HEK293 (cell line): ENCODE measurements at regions not wholly inside any gene's neighbourhood (a gene's known extent, or its start where the extent isn't known, plus 50 kb on each side); places are given as distances from the start of the nearest gene placed in this dataset.

Experiments
- BCL11A ChIP-seq: fragments of 450-650 bp; formaldehyde crosslinking; IDR thresholded peaks from 2 replicates; pipeline ENCODE4 v1.5.1; 2016; ENCODE audit warnings: low read depth, missing biosample characterization, missing genetic modification characterization
- CTCF ChIP-seq: fragments of 450-650 bp; formaldehyde crosslinking; IDR thresholded peaks from 2 replicates; pipeline ENCODE4 v1.5.1; 2016; ENCODE audit warnings: missing biosample characterization, missing genetic modification characterization
- GLI4 ChIP-seq: fragments of 450-650 bp; formaldehyde crosslinking; IDR thresholded peaks from 2 replicates; pipeline ENCODE4 v1.5.1; 2016; ENCODE audit warnings: missing biosample characterization, missing genetic modification characterization
- PBX3 ChIP-seq: sonication (generic); formaldehyde crosslinking; IDR thresholded peaks from 2 replicates; pipeline ENCODE4 v1.8.1; 2022; ENCODE audit warnings: mild to moderate bottlenecking, moderate library complexity, missing genetic modification reagents
- PRDM10 ChIP-seq: fragments of 450-650 bp; formaldehyde crosslinking; IDR thresholded peaks from 2 replicates; pipeline ENCODE4 v1.5.1; 2016; ENCODE audit warnings: missing biosample characterization, missing genetic modification characterization
- ZBTB21 ChIP-seq: fragments of 450-650 bp; formaldehyde crosslinking; IDR thresholded peaks from 2 replicates; pipeline ENCODE4 v1.5.1; 2017; ENCODE audit warnings: missing biosample characterization, missing genetic modification characterization
- ZBTB44 ChIP-seq: fragments of 450-650 bp; IDR thresholded peaks from 2 replicates; pipeline ENCODE4 v1.5.1; 2018; ENCODE audit warnings: missing biosample characterization, mild to moderate bottlenecking, missing genetic modification characterization
- ZNF670 ChIP-seq: fragments of 450-650 bp; formaldehyde crosslinking; IDR thresholded peaks from 2 replicates; pipeline ENCODE4 v1.5.1; 2016; ENCODE audit warnings: missing biosample characterization, missing genetic modification characterization, low read depth

GRCh38 chr6:134431421-134431859 lies 113.5 kb upstream of the SGK1 start:
- TF ChIP-seq CTCF (tag by site-specific recombination): no peak
- TF ChIP-seq BCL11A (tag by site-specific recombination): no peak
- no peak for TF ChIP-seq GLI4 (tag by site-specific recombination)
- no peak for TF ChIP-seq ZBTB21 (tag by site-specific recombination)
- TF ChIP-seq ZNF670 (tag by site-specific recombination): no peak
- no peak for TF ChIP-seq PRDM10 (tag by site-specific recombination)
- no peak for TF ChIP-seq ZBTB44 (tag by site-specific recombination)
- no peak for TF ChIP-seq PBX3 (CRISPR knock-in tag)
